ENCODE measurements at regions not wholly inside any gene's neighbourhood (a gene's known extent, or its start where the extent isn't known, plus 50 kb on each side); places are given as distances from the start of the nearest gene placed in this dataset.
"Not testable (repeated sequence)": the region's sequence is repeated elsewhere in the genome, so short reads cannot be mapped to it uniquely, and the experiment has no call there.

GRCh38 chr12:84408936-84409335, 503.7 kb downstream of the SLC6A15 start:
- no peaks in the 10 kb centered on the region for H3K36me3 ChIP-seq (ENCODE audit: low read depth)
- ATAC-seq: no peak
- intact Hi-C loops (cut with DNase I, micrococcal nuclease): no loop called here
- H3K9me3 ChIP-seq: no peaks in the 10 kb centered on the region
- no peak overlapping the region for H3K4me3 ChIP-seq
- no peak for TF ChIP-seq CTCF (IDR thresholded peaks at IDR 0.05)
- DNase-seq: no peak
- no peaks in the 10 kb centered on the region for H3K4me1 ChIP-seq (ENCODE audit: low read depth)

DNA sequence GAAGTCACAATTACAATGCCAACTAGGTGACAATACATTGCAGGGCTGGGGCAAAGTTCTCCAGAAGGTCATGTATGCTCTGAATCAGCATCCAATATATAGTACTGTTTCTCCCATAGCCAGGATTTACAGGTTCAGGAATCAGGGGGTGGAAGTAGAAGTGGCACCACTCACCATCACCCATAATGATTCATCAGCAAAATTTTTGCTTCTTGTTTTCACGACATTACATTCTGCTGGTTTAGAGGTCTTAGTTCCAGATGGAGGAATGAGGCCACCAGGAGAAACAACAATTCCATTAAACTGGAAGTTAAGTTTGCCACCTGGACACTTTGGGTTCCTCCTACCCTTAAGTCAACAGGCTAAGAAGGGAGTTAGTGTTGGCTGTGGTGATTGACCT, 505.9 kb downstream of the SLC6A15 start:
- intact Hi-C loops (cut with DNase I, micrococcal nuclease); DNase-seq; H3K4me3 ChIP-seq; H3K36me3 ChIP-seq (ENCODE audit: low read depth); H3K9me3 ChIP-seq; H3K4me1 ChIP-seq (ENCODE audit: low read depth); ATAC-seq: not testable (repeated sequence)

DNA sequence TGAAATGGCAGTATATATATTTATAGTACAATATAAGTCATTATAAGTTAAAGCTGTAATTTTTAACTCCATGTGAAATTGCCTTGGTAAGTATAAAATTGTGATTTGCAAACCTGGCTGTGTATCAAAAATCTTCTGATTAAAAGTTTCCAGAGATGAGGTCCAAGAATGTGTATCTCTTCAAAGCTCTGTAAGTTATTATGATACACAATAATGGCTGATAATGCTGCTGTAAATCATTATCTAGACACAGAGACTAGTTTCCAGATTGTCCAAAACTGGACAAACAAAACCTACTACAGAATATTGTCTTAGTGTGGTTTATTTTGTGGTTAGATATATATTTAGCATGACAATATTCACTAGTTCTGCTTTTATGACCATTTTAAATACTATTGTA, 514.8 kb downstream of the SLC6A15 start:
- DNase-seq (no peak), ATAC-seq (no peak)
- H3K9me3 ChIP-seq: no peaks in the 10 kb centered on the region
- H3K4me3 ChIP-seq: no peak overlapping the region
- H3K4me1 ChIP-seq (ENCODE audit: low read depth): no peaks in the 10 kb centered on the region
- TF ChIP-seq CTCF (IDR thresholded peaks at IDR 0.05): no peak
- intact Hi-C loops (cut with DNase I, micrococcal nuclease): no loop called here
- no peaks in the 10 kb centered on the region for H3K36me3 ChIP-seq (ENCODE audit: low read depth)

DNA sequence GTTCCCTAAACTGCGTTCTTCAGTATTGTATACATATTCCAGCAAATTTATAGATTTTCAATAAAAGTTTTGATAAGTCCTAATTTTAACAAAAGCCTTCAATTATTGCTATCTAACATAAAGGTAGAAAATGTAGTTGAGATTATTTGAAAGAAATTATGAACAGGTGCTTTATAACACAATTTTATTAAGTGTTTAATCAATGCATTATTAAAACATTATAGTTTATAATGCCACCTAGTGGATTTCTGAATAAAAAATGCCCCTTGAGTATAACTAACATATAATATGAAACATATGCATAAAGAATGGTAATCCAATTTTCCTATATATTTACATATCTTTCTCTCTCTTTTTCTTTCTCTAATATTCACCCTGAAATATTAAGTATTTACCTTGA, 515.3 kb downstream of the SLC6A15 start:
- TF ChIP-seq CTCF (IDR thresholded peaks at IDR 0.05): no peak
- intact Hi-C loops (cut with DNase I, micrococcal nuclease): no loop called here
- no peaks in the 10 kb centered on the region for H3K4me1 ChIP-seq (ENCODE audit: low read depth)

DNA sequence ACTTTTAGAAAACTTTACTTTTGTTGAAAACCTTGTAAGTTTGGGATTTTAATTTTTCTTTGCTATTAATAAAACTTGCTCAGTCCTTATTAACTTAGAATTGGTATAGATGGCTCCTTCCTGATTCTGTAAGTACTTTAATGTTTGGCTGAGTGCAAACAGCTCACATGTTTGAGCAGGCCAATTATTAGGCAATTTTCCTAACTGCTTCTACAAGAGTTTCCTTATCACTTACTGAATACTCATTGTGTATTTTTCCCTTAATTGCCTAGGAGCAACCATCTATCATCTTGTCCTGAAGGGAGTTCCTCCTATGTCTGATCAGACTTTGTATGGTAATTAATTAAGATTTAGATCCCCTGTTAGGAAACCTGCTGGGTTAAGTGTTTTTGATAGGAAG, 521.4 kb downstream of the SLC6A15 start:
- DNase-seq; ATAC-seq; H3K4me3 ChIP-seq; H3K9me3 ChIP-seq; intact Hi-C loops (cut with DNase I, micrococcal nuclease); H3K4me1 ChIP-seq (ENCODE audit: low read depth); H3K36me3 ChIP-seq (ENCODE audit: low read depth): not testable (repeated sequence)

More for the DNA sequence above, 515.3 kb downstream of the SLC6A15 start:
- H3K36me3 ChIP-seq (ENCODE audit: low read depth): no peaks in the 10 kb centered on the region
- H3K4me3 ChIP-seq: no peak overlapping the region
- DNase-seq: no peak
- no peak for ATAC-seq
- H3K9me3 ChIP-seq: no peaks in the 10 kb centered on the region

DNA sequence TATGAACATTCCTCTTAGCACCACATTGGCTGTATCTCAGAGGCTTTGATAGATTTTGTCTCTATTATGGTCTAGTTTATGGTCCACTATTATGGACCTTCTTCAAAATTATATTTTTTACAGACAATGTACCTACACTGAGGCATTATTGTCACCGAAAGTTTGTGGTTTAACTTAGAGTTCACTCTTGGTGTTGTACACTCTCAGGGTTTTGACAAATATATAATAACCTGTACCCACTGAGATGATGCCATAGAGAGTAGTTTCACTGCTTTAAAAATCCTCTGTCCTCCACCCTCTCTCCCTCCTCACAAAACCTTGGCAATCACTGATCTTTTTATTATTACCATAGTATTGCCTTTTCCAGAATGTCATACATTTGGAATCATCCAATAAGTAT, 528.2 kb downstream of the SLC6A15 start:
- H3K4me1 ChIP-seq (ENCODE audit: low read depth): no peaks in the 10 kb centered on the region
- H3K9me3 ChIP-seq: no peaks in the 10 kb centered on the region
- TF ChIP-seq CTCF (IDR thresholded peaks at IDR 0.05): no peak
- no peak overlapping the region for H3K4me3 ChIP-seq
- no peak for DNase-seq
- intact Hi-C loops (cut with DNase I, micrococcal nuclease): no loop called here
- no peak for ATAC-seq
- no peaks in the 10 kb centered on the region for H3K36me3 ChIP-seq (ENCODE audit: low read depth)

GRCh38 chr12:84382486-84382885, 530.1 kb downstream of the SLC6A15 start:
- intact Hi-C loops (cut with DNase I, micrococcal nuclease); H3K4me3 ChIP-seq; H3K4me1 ChIP-seq (ENCODE audit: low read depth); H3K36me3 ChIP-seq (ENCODE audit: low read depth); DNase-seq; H3K9me3 ChIP-seq; ATAC-seq: not testable (repeated sequence)

Measured in mucosa of descending colon (tissue), 3 donors.